NCI-H2107 treated with DMSO at 0.1 percent for 48 hours (cell line): ENCODE measurements at regions not wholly inside any gene's neighbourhood (a gene's known extent, or its start where the extent isn't known, plus 50 kb on each side); places are given as distances from the start of the nearest gene placed in this dataset.
A peak's percentile ranks its signal among the peaks of the same experiment; 100 is the strongest.
"Not testable (repeated sequence)": the region's sequence is repeated elsewhere in the genome, so short reads cannot be mapped to it uniquely, and the experiment has no call there.

ENCODE experiments used
- DNase-seq: peaks from one replicate; lab custom pipeline; 2025; ENCODE audit not compliant: unreplicated experiment; lab: John Stamatoyannopoulos, UW

DNA sequence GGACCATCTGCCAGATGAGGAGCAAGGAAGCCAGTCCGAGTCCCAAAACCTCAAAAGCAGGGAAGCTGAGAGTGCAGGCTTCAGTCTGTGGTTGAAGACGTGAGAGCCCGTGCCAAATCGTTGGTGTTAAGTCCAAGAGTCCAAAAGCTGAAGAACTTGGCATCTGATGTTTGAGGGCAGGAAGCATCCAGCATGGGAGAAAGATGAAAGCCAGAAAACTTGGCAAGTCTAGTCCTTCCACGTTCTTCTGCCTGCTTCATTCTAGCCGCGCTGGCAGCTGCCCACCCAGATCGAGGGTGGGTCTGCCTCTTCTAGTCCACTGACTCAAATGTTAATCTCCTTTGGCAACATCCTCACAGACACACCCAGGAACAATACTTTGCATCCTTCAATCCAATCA lies 293.8 kb downstream of the RDH14 start:
- not testable (repeated sequence) for DNase-seq

DNA sequence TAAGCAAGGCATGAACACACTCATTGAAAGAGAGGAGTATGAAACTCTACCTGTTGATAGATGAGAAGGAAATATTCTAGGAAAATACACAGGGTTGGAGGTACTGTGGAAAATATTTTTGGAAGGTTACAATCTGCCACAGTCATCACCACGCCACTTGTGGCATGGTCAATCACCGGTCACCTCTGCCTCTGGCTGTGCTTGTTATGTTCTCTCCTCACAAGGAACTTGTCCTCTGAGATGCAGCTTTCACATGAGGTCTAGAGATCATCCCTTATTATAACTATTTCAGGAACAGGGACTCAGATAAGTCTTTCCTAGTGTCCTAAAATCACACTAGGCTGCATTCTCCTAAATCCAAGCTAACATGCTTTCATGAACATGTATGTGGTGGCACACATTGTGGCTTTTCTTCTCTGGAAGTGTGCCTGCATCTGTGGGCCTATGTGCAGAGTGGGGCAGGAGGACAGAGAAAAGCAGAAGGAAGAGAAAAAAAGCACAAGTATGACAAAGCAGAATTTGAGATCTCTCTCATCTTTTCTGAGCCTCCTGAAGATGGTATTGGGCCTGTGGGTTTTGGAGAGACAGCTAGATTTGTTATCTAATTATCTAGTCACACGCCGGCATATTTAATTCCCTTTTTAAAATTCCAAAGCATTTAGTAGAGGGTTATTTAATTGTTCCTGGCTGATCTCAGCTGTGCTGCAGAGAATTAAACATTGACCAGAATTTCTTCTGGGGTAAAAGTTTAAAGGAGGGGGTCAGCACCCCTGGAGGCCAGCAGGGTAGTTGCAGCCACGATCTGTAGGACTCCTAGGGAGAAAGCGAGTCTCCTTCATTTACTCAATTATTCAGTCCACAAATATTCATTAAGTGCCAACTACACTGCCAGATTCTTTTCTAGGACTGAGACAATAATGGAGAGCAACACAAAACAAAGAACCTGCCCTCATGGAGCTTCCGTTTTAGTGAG lies 294.6 kb downstream of the RDH14 start:
- no peak for DNase-seq

DNA sequence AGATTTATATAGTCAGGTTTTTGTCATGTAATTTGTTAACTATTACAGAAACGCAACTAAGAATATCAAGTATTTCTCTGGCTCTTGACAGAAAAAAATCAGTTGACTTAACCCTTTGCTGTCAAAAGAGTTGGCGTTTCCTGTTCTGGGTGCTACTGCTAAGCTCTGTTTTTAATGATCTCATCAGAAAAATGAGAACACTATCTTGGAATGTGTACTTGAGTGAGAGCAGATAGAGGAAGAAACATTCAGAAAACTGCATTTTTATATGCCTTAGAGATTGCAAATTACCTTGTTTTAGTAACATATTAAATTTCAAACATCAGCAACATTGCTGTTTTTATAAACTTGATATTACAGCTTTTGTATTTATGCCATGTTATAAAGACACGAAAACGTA lies 297.9 kb downstream of the RDH14 start:
- DNase-seq, result no peak

DNA sequence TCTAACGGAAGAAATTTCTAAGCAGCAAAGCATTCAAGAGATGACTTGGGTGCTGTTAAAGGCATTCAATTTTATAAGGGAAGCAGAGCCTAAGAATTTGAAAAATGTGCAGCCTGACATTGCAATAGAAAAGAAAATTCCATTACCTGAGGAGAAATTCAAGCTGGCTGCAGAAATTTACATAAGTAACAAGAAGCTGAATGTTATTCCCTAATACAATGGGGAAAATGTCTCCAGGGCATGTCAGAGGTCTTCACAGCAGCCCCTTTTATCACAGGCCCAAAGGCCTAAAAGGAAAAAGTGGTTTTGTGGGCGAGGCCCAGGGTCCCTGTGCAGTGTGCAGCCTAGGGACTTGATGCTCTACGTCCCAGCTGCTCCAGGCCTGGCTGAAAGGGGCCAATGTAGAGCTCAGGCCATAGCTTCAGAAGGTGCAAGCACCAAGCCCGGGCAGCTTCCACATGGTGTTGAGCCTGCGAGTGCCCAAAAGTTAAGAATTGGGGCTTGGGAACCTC lies 306.7 kb downstream of the RDH14 start:
- no peak for DNase-seq

DNA sequence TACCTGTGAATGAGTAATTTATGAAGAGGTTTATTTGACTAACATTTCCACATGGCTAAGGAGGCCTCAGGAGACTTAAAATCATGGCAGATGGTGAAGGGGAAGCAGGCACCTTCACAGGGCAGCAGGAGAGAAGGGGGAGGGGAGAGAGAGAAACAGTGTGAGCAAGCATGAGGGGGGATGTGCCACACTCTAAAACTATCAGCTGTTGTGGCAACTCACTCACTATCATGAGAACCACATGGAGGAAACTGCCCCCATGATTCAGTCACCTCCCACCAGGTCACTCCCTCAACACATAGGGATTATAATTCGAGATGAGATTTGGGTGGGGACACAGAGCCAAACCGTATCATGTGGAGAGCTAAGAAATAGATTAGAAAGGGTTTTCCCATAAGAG lies 309.0 kb downstream of the RDH14 start:
- no peak for DNase-seq

DNA sequence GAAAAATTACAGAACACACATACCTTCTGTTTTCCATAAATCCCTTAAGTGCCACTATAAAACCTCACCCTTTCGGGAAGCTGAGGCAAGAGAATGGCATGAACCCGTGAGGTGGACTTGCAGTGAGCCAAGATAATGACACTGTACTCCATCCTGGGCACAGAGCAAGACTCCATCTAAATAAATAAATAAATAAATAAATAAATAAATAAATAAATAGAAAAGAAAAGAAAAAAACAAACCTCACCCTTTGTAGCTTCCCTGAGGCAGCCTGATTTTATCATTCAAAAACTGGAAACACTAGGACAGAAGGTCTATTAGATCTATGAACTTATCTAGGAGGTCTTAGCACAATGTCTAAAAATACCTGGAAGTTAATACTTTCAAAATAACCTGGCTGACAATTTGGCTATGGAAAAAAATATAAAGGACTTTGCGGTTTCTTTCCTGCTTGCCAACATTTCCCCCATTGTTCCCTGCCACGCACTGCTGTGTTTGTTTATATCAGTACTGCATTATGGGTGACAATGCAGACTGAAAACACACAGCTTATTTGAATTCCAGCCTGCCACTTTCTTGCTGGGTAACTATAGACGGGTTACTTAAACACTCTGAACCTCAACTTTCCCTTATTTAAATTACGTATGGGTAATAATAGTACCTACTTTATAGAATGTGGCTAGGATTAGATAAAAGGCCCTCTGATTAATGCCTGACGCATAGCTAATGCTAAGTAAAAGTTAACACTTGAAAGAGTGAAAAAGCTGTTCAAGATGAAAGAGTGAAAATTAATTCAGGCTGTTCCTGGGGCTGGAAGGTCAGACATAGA lies 313.0 kb downstream of the RDH14 start:
- DNase-seq, result peak; percentile 25

DNA sequence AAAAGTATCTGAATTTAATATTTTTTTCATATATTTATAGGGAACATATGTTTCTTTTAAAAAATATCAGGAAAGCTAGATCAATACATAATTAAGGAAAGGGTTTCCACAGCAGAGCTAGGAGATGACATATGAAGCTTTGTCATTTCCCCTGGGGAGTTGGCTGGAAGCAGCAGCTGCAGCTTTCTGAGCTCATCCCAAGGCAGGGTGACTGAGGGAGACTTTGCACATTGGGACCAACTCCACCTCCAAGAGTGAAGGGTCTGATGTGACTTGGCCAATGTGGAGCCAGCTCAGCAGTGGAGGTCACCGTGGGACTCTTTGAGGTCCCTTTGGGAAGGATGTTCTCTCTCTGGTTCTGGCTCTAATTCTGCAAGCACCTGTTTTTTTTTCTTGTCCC lies 315.1 kb downstream of the RDH14 start:
- no peak for DNase-seq

DNA sequence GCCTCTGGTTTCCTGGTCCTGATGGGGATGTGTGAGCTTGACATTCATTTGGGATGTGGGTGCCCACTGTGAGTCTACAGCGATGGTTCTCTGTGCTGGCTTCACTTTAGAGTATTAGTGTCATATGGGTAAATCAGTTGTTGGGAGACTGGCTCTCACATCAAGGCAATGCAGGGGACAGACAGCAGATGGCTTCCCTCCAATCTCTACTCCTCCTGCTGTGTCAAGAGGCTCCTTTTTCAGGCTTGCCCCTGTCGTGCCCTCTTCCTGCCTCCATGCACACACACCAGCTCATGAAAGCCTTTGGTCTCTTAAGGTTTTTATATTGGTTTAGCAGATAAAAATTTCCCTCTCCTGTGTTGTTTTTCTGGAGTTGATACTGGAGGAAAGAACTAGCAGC lies 315.6 kb downstream of the RDH14 start:
- no peak for DNase-seq

DNA sequence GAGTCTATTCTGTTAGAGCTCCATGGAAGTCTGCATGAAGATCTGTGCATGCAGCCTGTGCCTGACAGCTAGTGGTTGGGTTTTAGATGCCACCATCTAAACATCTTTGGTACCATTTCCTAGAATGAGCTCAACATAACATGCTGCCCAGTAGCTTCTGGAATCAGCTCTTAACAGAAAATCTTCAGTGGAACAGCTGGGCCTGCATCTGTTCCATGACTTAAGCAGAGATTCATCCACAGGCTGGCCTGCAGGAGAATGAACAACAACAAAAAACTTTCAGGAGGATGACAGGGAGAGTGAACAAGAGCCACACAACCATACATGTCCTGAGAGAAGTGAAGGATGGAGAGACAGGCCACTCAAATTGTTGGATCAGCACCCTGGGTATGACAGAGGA lies 316.6 kb downstream of the RDH14 start:
- DNase-seq, result no peak

DNA sequence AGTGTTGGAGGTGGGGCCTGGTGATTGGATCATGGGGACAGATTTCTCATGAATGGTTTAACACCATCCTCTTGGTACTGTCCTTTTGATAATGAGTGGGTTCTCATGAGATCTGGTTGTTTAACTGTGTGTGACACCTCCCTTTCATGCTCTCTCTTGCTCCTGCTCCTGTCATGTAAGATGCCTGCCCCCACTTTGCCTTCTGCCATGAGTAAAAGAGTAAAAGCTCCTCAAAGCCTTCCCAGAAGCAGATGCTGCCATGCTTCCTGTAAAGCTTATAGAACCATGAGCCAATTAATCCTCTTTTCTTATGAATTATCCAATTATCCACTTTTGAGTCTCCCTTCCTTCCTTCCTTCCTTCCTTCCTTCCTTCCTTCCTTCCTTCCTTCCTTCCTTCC lies 317.7 kb downstream of the RDH14 start:
- DNase-seq, result no peak

DNA sequence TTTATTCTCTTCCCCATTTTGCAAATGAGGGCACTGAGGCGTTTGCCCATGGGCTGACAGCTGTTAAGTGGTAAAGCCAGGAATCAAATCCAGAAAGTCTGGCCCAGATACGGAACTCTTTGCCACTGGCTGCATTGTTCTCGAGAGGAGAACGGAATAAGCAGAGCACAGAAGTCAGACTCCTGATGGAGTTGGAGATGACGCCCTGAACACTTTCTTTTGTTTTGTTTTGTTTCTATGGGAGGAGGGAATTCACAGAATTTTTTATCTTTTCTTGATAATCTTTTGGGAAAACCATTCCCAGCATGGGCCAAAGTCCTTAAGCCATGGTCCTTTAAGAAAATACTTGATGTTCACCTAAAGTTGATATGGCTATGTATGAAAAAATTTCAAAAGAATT lies 322.2 kb downstream of the RDH14 start:
- DNase-seq, result no peak

DNA sequence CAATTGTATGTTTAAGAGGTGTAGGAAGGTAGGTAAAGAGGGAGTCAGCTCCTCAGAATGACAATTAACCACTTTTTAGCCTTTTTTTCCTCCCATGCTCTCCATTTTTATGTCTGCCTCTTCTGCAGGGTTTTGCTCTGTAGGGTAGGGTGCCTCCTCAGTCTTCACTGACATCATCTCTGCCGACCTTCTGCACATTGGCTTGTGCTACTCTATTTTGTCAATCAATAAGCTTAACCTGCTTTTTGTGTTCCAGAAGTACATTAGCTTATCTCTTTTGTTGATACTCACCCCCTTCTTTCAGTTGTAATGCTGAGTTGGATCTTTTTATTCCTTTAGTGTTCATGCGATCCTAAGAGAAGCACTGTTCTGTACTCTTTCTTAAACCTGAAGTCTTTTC lies 323.2 kb downstream of the RDH14 start:
- no peak for DNase-seq

DNA sequence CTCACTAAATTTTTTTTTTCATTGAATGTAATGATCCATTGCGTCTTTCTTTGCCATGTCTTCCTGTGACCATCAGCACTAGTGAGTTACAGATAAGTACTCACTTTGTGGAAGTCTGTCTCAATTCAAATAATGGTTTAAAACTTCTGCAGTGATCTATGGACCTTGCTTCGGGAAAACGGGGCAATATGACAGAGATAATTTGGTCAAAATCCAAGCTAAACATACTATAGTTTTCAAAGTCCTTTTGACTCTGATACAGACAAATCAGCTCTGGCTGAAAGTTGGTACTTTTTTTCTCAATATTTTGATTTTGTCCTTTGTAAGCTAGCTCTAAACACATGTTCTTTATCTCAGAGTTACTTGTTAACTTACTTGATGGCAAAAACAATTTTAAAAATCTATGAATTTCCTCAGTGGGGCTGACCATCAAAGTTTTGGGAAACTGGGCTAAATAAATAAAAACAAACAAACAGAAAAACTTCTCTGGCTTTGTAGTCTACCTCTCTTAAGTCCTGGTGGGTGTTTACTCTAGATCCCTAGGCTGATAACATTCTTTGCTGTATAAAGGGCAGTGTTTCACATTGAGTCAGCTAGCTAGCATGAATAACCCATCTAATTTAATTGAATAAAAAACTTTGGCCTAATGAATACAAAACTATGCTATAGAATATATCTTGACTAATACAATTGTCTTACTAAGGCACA lies 327.6 kb downstream of the RDH14 start:
- no peak for DNase-seq

DNA sequence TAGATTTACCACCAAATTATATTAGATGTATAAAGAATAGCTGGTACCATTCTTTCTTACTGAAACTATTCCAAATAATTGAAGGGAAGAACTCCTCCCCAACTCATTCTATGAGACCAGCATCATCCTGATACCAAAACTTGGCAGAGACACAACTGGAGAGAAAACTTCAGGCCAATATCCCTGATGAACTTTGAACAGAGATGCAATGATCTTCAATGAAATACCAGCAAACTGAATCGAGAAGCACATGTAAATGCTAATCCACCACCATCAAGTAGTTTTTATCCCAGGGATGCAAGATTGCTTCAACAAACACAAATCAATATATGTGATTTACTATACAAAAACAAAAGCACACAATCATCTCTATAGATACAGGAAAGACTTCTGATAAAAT lies 329.8 kb downstream of the RDH14 start:
- no peak for DNase-seq

DNA sequence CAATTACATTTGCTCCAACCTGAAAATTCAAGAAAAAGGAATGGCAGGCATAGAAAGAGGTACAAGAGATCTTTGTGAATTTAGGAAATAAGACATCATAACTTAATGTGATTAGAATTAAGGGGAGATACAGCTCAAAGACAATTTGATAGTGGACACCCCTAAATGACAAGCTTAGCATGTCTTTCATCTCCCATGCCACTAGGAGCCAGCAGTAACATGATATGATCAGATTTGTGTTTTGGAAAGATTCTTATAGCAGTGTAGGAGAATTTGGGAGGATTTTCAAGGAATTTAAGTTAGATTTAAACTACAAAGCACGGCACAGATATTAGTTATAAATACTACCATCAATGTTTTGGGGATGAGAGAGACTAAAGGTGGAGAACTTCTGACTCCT lies 340.8 kb downstream of the RDH14 start:
- no peak for DNase-seq

DNA sequence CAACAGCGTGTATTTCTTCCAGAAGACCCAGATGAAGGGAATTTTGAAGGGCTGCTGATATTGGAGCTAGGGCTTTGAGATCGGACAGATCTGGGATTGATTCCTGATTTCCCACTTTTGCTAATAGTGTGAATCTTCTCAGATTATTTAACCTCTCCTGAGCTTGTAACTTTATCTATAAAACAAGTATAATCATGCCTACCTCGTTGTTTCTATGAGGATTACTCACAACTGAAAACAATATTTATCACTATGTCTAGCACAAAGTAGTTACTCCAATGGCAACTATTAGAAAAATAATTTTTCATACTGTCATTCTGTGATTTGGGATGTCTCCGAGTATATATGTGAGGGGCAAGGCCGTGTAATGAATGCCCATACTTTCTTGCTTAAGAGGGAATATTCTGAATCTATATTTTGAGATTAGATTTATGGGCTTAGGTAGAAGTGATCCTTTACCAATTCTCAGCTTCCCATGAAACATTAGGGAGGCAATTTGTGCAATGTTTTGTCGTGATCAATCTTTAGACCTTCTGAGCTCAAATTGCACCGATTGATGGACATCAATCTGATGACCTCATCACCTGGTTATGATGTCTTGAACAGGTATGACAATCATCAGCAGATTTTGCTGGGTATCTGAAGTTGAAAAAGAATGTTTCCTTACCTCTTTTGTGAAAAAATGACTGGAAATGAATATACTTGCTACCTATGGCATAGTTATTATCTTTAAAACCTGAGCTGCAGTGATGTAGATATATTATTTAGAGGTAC lies 339.9 kb downstream of the KCNS3 start:
- DNase-seq, result no peak

DNA sequence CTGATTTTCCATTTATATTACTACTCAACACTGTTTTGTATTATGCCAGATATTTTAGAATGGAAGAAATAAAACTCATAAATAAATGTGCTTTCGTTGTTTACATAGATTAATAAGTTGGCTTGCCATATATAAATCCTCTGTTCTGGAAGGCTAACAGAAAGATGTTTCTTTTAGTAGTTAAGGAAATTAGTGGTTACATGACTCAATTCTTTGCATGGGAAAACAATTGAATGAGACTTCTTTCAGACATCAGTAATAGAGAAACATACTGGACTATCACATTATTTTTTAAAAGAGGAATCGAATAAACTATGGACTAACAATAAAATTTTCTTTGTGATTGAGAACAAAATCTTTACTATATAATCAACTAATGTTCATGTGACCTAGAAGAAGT lies 336.5 kb downstream of the KCNS3 start:
- no peak for DNase-seq

DNA sequence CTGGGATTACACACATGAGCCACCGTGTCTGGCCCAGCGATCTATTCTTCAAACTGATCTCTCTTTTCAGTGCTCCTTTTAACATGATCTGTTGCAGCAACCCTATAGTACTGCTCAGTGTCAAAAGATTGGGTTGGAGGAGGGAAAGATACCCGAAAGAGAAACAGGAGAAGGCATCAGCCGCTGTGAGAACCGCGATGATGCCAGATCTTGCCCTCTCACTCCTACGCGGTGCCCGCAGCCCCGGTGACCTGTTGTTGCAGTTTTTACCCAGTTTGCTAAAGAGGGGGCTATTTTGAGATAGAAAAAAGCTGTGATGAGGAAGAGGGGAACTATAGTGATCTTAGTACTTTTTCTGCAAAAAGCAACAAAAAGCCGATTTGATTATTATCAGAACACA lies 335.5 kb downstream of the KCNS3 start:
- no peak for DNase-seq

DNA sequence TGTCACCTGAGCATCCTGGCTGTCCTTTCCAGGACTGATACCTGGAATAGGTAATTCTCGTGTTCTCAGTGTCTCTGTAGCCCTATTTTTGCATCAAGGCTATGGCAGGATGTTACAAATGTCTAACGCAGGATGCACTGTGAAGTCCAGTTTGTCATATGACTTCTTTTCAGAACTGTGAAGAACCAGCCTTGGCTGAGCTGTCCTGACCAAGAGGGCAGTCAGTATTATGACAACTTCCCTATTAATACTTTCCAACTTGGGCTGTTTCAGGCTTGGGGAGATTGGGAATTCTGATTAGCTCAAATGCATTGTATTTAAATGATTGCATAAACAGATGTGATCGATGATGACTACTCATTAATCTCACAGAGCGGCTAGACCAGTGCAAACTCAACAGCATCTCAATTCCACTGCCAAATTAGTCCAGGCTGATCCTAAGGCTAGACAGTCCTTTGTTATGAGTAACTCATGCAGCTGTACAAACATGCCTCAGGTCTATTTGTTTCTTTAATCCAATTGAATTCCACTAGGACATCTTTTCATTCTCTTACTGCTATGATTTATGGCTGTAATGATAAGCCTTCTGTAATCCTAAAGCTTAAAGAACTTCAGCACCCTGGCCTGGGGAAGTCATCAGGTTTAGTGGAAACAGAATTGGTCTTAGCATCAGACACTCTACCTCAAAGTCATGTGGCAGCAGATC lies 331.6 kb downstream of the KCNS3 start:
- DNase-seq, result no peak

DNA sequence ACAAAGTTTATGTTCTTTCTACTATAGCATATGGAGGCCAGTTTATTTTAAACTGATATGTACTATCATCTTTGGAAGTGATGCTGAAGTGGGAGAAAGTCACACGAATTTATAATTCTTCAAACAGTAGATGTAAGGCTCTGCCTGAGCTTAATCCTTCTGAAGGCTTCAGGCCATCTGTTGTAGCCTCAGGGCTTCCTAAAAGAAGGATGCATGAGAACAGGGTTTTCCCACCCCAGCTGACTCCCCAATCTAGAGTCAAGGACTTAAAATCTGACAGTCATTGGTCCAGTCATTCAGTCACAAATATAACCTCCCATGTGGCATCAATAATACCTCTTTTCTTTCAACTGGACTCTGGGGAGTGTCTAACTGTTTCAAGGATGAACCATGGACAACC lies 330.5 kb downstream of the KCNS3 start:
- no peak for DNase-seq
